NCI-H2227 (cell line): ENCODE measurements at regions not wholly inside any gene's neighbourhood (a gene's known extent, or its start where the extent isn't known, plus 50 kb on each side); places are given as distances from the start of the nearest gene placed in this dataset.
A peak's percentile ranks its signal among the peaks of the same experiment; 100 is the strongest.

Experiments used
- DNase-seq: peaks from one replicate; lab custom pipeline; 2025; ENCODE audit not compliant: unreplicated experiment; lab: John Stamatoyannopoulos, UW

- DNase-seq = no peak
Measured at GRCh38 chrX:103158317-103158621, 56.6 kb upstream of the BEX4 start.

- DNase-seq = peak; percentile 64
Measured at GRCh38 chrX:103157496-103158316, 57.2 kb upstream of the BEX4 start.

GRCh38 chrX:103155201-103155600 lies 59.7 kb upstream of the BEX4 start:
- DNase-seq = no peak

- no peak for DNase-seq
Measured at GRCh38 chrX:103153661-103154060, 60.7 kb upstream of the NXF3 start.

GRCh38 chrX:103151799-103152198 lies 58.9 kb upstream of the NXF3 start:
- DNase-seq = peak; percentile 73

- no peak for DNase-seq
Measured at GRCh38 chrX:103149652-103150051, 56.7 kb upstream of the NXF3 start.

- DNase-seq = no peak
Measured at GRCh38 chrX:103148075-103148474, 55.1 kb upstream of the NXF3 start.
